Heart right ventricle (tissue), 16 donors: ENCODE measurements at regions not wholly inside any gene's neighbourhood (a gene's known extent, or its start where the extent isn't known, plus 50 kb on each side); places are given as distances from the start of the nearest gene placed in this dataset.

Experiments
- ATAC-seq, 8 donors: fragments of 200-7000 bp; cut with Tn5 transposase; one replicate each; pipeline ENCODE4 v1.9.1; 2020; ENCODE audit warnings: mild to moderate bottlenecking in 8 of 8, moderate library complexity in 8 of 8, moderate number of reproducible peaks in 1 of 8
- DNase-seq, 2 donors: peaks; one replicate each; pipeline ENCODE4 v3.0.0-alpha.2; 2020
- H3K27ac ChIP-seq, 10 donors: fragments of 200-600 bp; sonication (generic) in 2 of 10; one replicate each; pipeline versions ENCODE4 v1.5.0 to v1.8.0; 2020 to 2022; ENCODE audit warnings: mild to moderate bottlenecking in 3 of 10
- H3K27me3 ChIP-seq, 7 donors: fragments of 200-600 bp; one replicate each; pipeline ENCODE4 v1.8.0; 2021 to 2022; ENCODE audit warnings: mild to moderate bottlenecking in 2 of 7
- H3K36me3 ChIP-seq, 9 donors: fragments of 200-600 bp; sonication (generic) in 1 of 9; one replicate each; pipeline versions ENCODE4 v1.5.0 to v1.8.0; 2020 to 2022; ENCODE audit warnings: mild to moderate bottlenecking in 2 of 9
- H3K4me1 ChIP-seq, 9 donors: fragments of 200-600 bp; sonication (generic) in 1 of 9; one replicate each; pipeline versions ENCODE4 v1.5.0 to v1.8.0; 2020 to 2022; ENCODE audit warnings: mild to moderate bottlenecking in 4 of 9
- H3K4me3 ChIP-seq, 10 donors: fragments of 200-600 bp; sonication (generic) in 2 of 10; one replicate each; pipeline versions ENCODE4 v1.5.0 to v1.8.0; 2020 to 2022; ENCODE audit warnings: mild to moderate bottlenecking in 7 of 10, moderate library complexity in 2 of 10
- H3K9me3 ChIP-seq, 11 donors: fragments of 200-600 bp in 10 of 11; sonication (generic) in 2 of 11; one replicate each; pipeline versions ENCODE4 v1.5.0 to v1.8.0; 2013 to 2022; ENCODE audit warnings: mild to moderate bottlenecking in 2 of 11, control low read depth in 1 of 11, moderate library complexity in 1 of 11
- WGBS, 2 donors: extraction: QIAGEN DNeasy Blood & Tissue Kit; methylation state at CpG; one replicate each; pipeline ENCODE4 v1.1.7; 2013; ENCODE audit warnings: inconsistent platforms in 1 of 2; 5-methylcytosine and 5-hydroxymethylcytosine counted together
- intact Hi-C, 10 donors: fragments of 100-400 bp; cut with DNase I; formaldehyde crosslinking; loops; one replicate each; pipeline versions ENCODE4 v1.11.1 to v1.14.2; 2022
- TF ChIP-seq, protein P1 (sequence below), 9 donors: fragments of 200-600 bp; sonication (generic) in 2 of 9; IDR thresholded peaks; one replicate each; pipeline versions ENCODE4 v1.5.0 to v1.8.0; 2021 to 2022; ENCODE audit warnings: antibody characterized with exemption in 9 of 9, mild to moderate bottlenecking in 5 of 9, moderate library complexity in 1 of 9
- donor health status: Arrhythmogenic right ventricular cardiomyopathy.
- donor health status: ischemic (EF 13 %, LVEDD 7.1; RV severe dilation, severe dysfunction).
- donor health status: healthy with polysubstance abuse.
- donor health status: DM: no; HTN: yes; CAD: no.
- donor health status: DM: no; HTN: no; CAD: no.
- donor health status: ischemic (EF 25% LVEDD 6.9; RV normal size, moderate dysfunction).
- donor health status: ischemic (EF 25% LVEDD 5.7; RV mildly dilated, moderate dysfunction).
- donor health status: healthy.
- donor health status: DM: yes; HTN: yes; CAD: no.
- donor health status: Ischemic cardiomyopathy.
- donor health status: ischemic (EF 35%, LVEDD 5.7; RV mildly dilated, moderate dysfunction).
- donor health status: nonischemic (EF 11% LVEDD 7.7; RV severe dilation, severe dysfunction).
- donor health status: DM: yes; HTN: yes; CAD: no.
- donor health status: PGD.
- donor health status: ischemic (EF 29% LVEDD 5.4; RV normal size, mild dysfunction).
- donor health status: nonischemic (EF 23%, LVEDD 6.1; RV moderate dilation, normal function).

DNA sequence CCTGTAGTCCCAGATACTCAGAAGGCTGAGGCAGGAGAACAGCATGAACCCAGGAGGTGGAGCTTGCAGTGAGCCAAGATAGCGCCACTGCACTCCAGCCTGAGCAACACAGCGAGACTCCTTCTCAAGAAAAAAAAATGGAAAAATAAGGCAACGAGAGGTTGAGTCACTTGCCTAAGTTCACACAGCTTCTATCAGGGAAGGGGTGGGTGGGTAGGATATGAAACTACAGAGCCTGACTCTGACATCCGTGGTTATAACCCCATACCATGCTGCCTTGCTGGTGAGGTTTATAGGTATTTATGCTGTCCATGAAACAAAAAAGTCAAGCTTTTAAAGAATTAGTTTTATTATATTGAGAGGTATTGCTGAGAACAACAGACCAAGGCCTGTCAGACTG is 61.5 kb upstream of the RAB4A start:
- TF ChIP-seq, protein P1, sequence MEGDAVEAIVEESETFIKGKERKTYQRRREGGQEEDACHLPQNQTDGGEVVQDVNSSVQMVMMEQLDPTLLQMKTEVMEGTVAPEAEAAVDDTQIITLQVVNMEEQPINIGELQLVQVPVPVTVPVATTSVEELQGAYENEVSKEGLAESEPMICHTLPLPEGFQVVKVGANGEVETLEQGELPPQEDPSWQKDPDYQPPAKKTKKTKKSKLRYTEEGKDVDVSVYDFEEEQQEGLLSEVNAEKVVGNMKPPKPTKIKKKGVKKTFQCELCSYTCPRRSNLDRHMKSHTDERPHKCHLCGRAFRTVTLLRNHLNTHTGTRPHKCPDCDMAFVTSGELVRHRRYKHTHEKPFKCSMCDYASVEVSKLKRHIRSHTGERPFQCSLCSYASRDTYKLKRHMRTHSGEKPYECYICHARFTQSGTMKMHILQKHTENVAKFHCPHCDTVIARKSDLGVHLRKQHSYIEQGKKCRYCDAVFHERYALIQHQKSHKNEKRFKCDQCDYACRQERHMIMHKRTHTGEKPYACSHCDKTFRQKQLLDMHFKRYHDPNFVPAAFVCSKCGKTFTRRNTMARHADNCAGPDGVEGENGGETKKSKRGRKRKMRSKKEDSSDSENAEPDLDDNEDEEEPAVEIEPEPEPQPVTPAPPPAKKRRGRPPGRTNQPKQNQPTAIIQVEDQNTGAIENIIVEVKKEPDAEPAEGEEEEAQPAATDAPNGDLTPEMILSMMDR (IDR thresholded peaks at IDR 0.05): no peak
- ATAC-seq: no peak
- WGBS, 2 donors: 77 to 82% methylated on average over 4 of the region's 4 CpGs
- DNase-seq: no peak
- intact Hi-C loops: no loop called here
- H3K4me3 ChIP-seq: no peak overlapping the region
- H3K27ac ChIP-seq: peak overlapping the region in 1 of 10 donors; percentile 13
- no peaks in the 10 kb centered on the region for H3K27me3 ChIP-seq
- no peaks in the 10 kb centered on the region for H3K9me3 ChIP-seq
- H3K4me1 ChIP-seq: peaks cover 3 to 17% (median 14%) of the 10 kb centered on the region in 9 donors
- H3K36me3 ChIP-seq: no peaks in the 10 kb centered on the region

DNA sequence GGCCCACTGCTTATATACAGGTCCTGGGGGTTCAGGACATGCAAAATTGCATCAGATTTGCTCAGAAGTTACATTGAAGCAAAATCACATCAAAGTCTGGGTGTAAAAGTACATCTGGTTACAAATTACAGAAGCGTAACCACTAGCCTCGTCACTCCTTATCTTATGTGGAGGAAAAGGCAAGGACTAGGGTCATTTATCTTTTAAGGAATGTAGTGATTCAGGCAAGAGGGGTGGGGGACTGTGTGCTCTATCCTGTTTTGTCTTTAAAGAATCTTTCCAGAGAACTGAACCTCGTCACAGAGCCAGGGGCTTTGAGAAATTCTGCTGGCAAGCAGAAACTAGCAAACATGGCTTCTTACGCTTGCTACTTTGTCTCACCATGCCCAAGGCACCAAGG is 61.1 kb upstream of the RAB4A start:
- DNase-seq: no peak
- TF ChIP-seq, protein P1 (IDR thresholded peaks at IDR 0.05): no peak
- no peaks in the 10 kb centered on the region for H3K27me3 ChIP-seq
- 72 to 82% methylated on average over 4 of the region's 4 CpGs for WGBS, 2 donors
- peaks cover 3 to 13% (median 10%) of the 10 kb centered on the region in 9 donors for H3K4me1 ChIP-seq
- intact Hi-C loops: no loop called here
- ATAC-seq: peak in 3 of 8 donors; percentile 39 to 47 (median 45)
- no peaks in the 10 kb centered on the region for H3K36me3 ChIP-seq
- no peak overlapping the region for H3K4me3 ChIP-seq
- H3K27ac ChIP-seq: peak overlapping the region in 1 of 10 donors; percentile 61
- H3K9me3 ChIP-seq: no peaks in the 10 kb centered on the region

DNA sequence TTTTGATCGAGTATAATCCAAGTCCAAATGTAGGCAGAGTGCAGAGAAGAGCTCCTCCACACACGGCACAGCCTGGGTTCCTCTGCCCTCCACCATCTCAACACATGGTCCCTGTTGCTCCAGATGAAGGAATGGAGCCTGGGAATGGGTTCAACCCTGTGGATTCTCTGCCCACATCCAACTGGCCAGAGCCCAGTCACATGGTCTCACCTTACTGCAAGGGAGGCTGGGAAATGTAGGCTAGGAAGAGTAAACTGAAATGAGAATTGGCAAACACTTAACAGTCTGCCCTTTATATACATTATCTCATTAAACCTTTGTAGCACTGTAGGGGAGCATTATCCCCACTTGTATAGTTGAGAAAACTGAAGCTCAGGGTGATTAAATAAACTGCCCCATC is 60.1 kb upstream of the RAB4A start:
- Histone ChIP-seq H3K27me3 (no peaks in the 10 kb centered on the region), H3K9me3 (no peaks in the 10 kb centered on the region), H3K27ac (no peak overlapping the region), H3K4me3 (no peak overlapping the region), H3K4me1 (peaks cover 0 to 2% (median under 1%) of the 10 kb centered on the region in 9 donors), H3K36me3 (no peaks in the 10 kb centered on the region)
- ATAC-seq (no peak), DNase-seq (no peak)
- TF ChIP-seq, protein P1 (IDR thresholded peaks at IDR 0.05): no peak
- intact Hi-C loops: no loop called here
- 99 to 100% methylated on average over 2 of the region's 2 CpGs for WGBS, 2 donors

DNA sequence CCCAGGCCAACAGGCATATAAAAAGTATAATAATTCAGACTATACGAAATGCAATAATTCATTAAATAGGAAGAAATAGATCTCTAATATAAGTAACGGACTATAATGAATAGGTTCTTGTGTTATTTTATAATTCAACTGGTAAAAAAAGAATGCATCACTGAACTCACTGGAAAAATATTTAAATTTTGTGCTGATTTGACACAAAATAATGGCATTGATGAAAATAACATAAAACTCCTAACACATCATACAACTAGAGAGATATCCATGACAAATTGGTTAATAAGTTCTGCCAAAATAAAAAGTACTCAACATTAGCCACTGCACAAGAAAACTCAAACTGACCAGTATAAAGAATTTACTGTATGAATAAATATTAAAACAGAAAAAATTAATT is 57.1 kb upstream of the RAB4A start:
- TF ChIP-seq, protein P1 (IDR thresholded peaks at IDR 0.05): no peak
- Histone ChIP-seq H3K4me3 (no peak overlapping the region), H3K27ac (no peak overlapping the region), H3K27me3 (no peaks in the 10 kb centered on the region), H3K4me1 (no peaks in the 10 kb centered on the region), H3K36me3 (no peaks in the 10 kb centered on the region), H3K9me3 (no peaks in the 10 kb centered on the region)
- intact Hi-C loops: no loop called here
- ATAC-seq (no peak), DNase-seq (no peak)
- 93 to 96% methylated on average over 2 of the region's 2 CpGs for WGBS, 2 donors
